AG09309 (cell line): ENCODE measurements at regions not wholly inside any gene's neighbourhood (a gene's known extent, or its start where the extent isn't known, plus 50 kb on each side); places are given as distances from the start of the nearest gene placed in this dataset.

Experiments used
- DNase-seq: peaks from one replicate; pipeline ENCODE4 v3.0.0-alpha.2; 2010; ENCODE audit warnings: low read depth
- H3K4me3 ChIP-seq: 2 replicates; pipeline ENCODE4 v1.5.1; 2011; ENCODE audit warnings: mild to moderate bottlenecking, low read depth, low read length, moderate library complexity; ENCODE audit not compliant: control insufficient read depth
- CTCF ChIP-seq: IDR thresholded peaks from 2 replicates; pipeline ENCODE4 v1.5.1; 2011; ENCODE audit warnings: mild to moderate bottlenecking, low read depth, low read length, inconsistent platforms; ENCODE audit not compliant: insufficient read depth, control insufficient read depth; ENCODE audit errors: missing control alignments

- no peak for DNase-seq
- no peak overlapping the region for H3K4me3 ChIP-seq
- TF ChIP-seq CTCF: no peak
These were observed 130.8 kb upstream of the PTPRT start for GRCh38 chr20:43320536-43320935.

- no peak for TF ChIP-seq CTCF
- DNase-seq: no peak
- no peak overlapping the region for H3K4me3 ChIP-seq
These were observed 129.1 kb upstream of the PTPRT start for GRCh38 chr20:43318755-43319297.

- TF ChIP-seq CTCF: no peak
- no peak for DNase-seq
These were observed 126.6 kb upstream of the PTPRT start for GRCh38 chr20:43316271-43316670.

GRCh38 chr20:43309266-43309665 is 119.6 kb upstream of the PTPRT start:
- no peak for DNase-seq
- TF ChIP-seq CTCF: no peak
- H3K4me3 ChIP-seq: no peak overlapping the region

More at GRCh38 chr20:43316271-43316670, 126.6 kb upstream of the PTPRT start:
- no peak overlapping the region for H3K4me3 ChIP-seq

- no peak overlapping the region for H3K4me3 ChIP-seq
- DNase-seq: no peak
- TF ChIP-seq CTCF: no peak
These were observed 117.1 kb upstream of the PTPRT start for GRCh38 chr20:43306837-43307236.

- H3K4me3 ChIP-seq: no peak overlapping the region
- no peak for TF ChIP-seq CTCF
- no peak for DNase-seq
These were observed 116.0 kb upstream of the PTPRT start for GRCh38 chr20:43305749-43306148.

GRCh38 chr20:43304598-43304997 is 114.9 kb upstream of the PTPRT start:
- no peak overlapping the region for H3K4me3 ChIP-seq
- no peak for TF ChIP-seq CTCF
- DNase-seq: no peak
